Mucosa of rectum (tissue), 2 donors: ENCODE measurements at regions not wholly inside any gene's neighbourhood (a gene's known extent, or its start where the extent isn't known, plus 50 kb on each side); places are given as distances from the start of the nearest gene placed in this dataset.
"Not testable (repeated sequence)": the region's sequence is repeated elsewhere in the genome, so short reads cannot be mapped to it uniquely, and the experiment has no call there.

ENCODE experiments used
- H3K27ac ChIP-seq, 2 donors: one replicate each; pipeline ENCODE4 v1.7.0; 2013; ENCODE audit warnings: inconsistent platforms in 2 of 2, low read depth in 2 of 2, low read length in 2 of 2
- H3K27me3 ChIP-seq, 2 donors: one replicate each; pipeline ENCODE4 v1.7.0; 2013; ENCODE audit warnings: low read length in 2 of 2; ENCODE audit not compliant: control insufficient read depth in 2 of 2, insufficient read depth in 2 of 2
- H3K36me3 ChIP-seq, 2 donors: one replicate each; pipeline ENCODE4 v1.7.0; 2013; ENCODE audit warnings: low read length in 2 of 2; ENCODE audit not compliant: control insufficient read depth in 2 of 2, insufficient read depth in 2 of 2
- H3K4me1 ChIP-seq, 2 donors: one replicate each; pipeline ENCODE4 v1.7.0; 2013; ENCODE audit warnings: low read length in 2 of 2, mild to moderate bottlenecking in 1 of 2; ENCODE audit not compliant: control insufficient read depth in 2 of 2, insufficient read depth in 2 of 2
- H3K4me3 ChIP-seq, 2 donors: one replicate each; pipeline ENCODE4 v1.7.0; 2013; ENCODE audit warnings: low read length in 2 of 2
- H3K9ac ChIP-seq, 2 donors: one replicate each; pipeline ENCODE4 v1.7.0; 2013; ENCODE audit warnings: low read length in 2 of 2, low read depth in 1 of 2, mild to moderate bottlenecking in 1 of 2
- H3K9me3 ChIP-seq, 2 donors: one replicate each; pipeline ENCODE4 v1.7.0; 2013; ENCODE audit warnings: low read length in 2 of 2; ENCODE audit not compliant: control insufficient read depth in 2 of 2
- donor health status: healthy.
- donor health status: Normal muscosa, but diverticular disease.

DNA sequence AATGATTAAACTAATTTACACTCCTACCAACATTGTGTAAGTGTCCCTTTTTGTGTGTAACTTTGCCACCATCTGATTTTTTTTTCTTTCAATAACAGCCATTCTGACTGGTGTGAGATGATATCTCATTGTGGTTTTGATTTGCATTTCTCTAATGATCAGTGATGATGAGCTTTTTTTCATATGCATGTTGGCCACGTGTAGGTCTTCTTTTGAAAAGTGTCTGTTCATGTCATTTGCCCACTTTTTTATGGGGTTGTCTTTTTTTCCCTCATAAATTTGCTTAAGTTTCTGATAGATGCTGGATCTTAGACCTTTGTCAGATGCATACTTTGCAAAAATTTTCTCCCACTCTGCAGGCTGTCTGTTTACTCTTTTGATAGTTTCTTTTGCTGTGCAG is 102.5 kb upstream of the ZEB2 start:
- H3K27ac ChIP-seq, H3K9ac ChIP-seq, H3K9me3 ChIP-seq, H3K27me3 ChIP-seq, H3K36me3 ChIP-seq, H3K4me1 ChIP-seq, H3K4me3 ChIP-seq: not testable (repeated sequence)

DNA sequence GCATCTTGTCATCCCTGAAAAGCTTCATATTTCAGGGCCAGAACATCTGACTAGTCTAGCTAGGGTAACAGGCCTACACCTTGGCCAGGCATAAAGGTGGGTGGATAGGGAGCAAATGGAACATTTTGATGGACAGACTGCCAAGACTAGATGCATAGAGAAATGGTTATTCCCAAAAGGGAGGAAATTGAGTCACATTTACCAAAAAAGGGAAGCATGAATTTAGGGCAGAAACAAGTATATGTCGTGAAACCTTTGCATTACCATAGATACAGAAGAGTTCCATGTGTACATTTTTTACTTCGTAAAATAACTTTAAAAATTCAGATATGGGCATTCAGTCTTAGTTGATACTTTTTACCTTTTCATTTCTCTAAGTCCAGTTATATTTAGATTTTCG is 101.3 kb upstream of the ZEB2 start:
- H3K4me1 ChIP-seq, result no peaks in the 10 kb centered on the region
- H3K36me3 ChIP-seq, result no peaks in the 10 kb centered on the region
- no peaks in the 10 kb centered on the region for H3K27me3 ChIP-seq
- no peak overlapping the region for H3K9ac ChIP-seq
- no peaks in the 10 kb centered on the region for H3K9me3 ChIP-seq
- H3K4me3 ChIP-seq, result no peak overlapping the region
- no peak overlapping the region for H3K27ac ChIP-seq

DNA sequence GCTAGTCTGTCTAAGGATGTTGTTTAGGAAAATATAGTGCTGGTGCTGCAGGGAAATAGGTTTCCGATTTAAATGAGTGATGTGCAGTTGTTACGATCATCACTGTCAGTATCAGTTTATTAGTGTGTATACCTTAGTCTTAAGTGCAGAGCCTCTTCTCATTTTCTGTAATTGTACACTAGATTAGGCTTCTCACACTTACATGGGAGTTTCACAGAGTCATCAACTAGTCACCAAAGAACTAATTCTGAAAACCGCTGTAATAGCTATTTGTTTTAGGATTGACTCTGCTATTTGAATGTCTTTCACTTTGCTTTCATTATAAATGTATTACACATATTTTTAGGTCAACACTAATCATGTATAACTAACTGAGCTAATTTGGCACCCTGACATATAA is 99.8 kb upstream of the ZEB2 start:
- Histone ChIP-seq H3K36me3 (no peaks in the 10 kb centered on the region), H3K4me3 (no peak overlapping the region), H3K27me3 (no peaks in the 10 kb centered on the region), H3K27ac (no peak overlapping the region), H3K9me3 (no peaks in the 10 kb centered on the region), H3K9ac (no peak overlapping the region), H3K4me1 (no peaks in the 10 kb centered on the region)

DNA sequence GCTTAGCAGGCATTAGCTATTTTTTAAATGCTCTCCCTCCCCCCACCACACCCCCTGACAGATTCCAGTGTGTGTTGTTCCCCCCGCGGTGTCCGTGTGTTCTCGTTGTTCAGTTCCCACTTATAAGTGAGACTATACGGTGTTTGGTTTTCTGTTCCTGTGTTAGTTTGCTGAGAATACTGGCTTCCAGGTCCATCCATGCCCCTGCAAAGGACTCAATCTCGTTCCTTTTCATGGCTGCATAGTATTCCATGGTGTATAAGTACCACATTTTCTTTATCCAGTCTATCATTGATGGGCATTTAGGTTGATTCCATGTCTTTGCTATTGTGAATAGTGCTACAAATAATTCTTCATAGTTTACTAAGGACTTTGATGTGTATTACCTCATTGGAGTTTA is 97.3 kb upstream of the ZEB2 start:
- not testable (repeated sequence) for H3K36me3 ChIP-seq, H3K27ac ChIP-seq, H3K27me3 ChIP-seq

DNA sequence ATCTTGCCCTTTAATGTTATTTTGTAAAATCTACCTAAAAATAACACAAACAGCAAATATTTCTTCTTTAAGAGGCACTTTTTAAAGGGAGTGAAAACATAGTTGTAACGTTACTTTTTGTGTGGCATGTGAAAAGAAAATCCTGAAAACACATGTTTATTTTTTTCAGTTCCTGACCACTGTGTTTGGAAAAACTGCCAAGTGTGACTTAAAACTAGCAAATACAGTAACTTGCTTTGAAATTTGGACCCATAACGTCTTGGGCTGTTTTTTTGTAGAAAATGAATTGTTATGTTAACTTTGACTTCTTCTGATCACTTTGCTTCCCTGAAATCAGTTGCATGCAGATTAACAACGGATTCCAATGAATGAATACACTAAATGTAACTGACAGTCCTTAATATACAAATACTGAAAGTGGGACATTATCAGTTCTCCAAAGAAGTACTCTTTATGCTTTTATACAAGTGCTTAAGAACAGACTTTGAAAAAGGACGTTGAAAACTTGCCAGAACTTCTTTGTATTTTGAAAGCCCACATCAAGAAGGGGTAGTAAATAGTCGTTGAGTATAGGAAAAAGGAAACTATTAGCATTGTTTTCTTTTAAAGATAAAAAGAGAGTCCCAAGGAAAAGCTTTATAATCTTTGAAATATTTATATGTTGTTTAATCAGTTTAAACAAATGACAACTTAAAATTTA is 96.1 kb upstream of the ZEB2 start:
- Histone ChIP-seq H3K27ac (no peak overlapping the region), H3K4me1 (no peaks in the 10 kb centered on the region)

More for the DNA sequence above, 97.3 kb upstream of the ZEB2 start:
- not testable (repeated sequence) for H3K4me1 ChIP-seq, H3K9me3 ChIP-seq, H3K9ac ChIP-seq, H3K4me3 ChIP-seq

DNA sequence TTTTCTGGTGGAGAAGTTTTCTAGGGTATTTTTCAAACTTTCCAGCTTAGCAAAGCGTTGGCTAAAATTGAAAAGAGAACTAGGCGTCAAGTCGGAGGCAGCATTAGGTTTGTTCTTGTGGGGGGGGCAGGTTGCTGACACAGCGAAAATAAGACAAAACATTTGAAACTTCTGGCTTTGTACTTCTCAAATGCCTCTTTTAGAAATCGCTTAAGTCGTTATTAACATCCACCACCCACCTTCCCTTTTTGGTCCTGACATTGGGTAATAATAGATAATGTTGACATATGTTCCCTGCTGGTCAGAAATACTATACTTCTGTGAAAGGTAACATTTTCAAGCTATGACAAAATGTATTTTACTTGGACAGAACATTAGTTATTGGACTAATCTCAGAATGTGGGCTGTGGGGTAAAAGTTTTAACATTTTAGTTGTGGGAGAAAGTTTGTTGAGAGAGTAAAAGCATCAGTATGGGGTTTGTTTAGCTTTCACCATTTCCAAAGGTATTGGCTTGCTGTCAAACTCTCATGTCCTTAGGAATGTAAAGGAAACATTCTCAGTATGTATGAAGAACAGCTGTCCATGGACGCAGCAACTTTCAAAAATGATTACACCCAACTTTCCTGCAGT is 88.1 kb upstream of the ZEB2 start:
- Histone ChIP-seq H3K4me3 (no peak overlapping the region), H3K9me3 (no peaks in the 10 kb centered on the region), H3K9ac (no peak overlapping the region), H3K4me1 (peaks cover 0 to 3% of the 10 kb centered on the region in 2 donors), H3K27ac (no peak overlapping the region), H3K36me3 (no peaks in the 10 kb centered on the region), H3K27me3 (no peaks in the 10 kb centered on the region)

More for the DNA sequence above, 96.1 kb upstream of the ZEB2 start:
- Histone ChIP-seq H3K9ac (no peak overlapping the region), H3K4me3 (no peak overlapping the region), H3K27me3 (no peaks in the 10 kb centered on the region), H3K9me3 (no peaks in the 10 kb centered on the region), H3K36me3 (no peaks in the 10 kb centered on the region)

DNA sequence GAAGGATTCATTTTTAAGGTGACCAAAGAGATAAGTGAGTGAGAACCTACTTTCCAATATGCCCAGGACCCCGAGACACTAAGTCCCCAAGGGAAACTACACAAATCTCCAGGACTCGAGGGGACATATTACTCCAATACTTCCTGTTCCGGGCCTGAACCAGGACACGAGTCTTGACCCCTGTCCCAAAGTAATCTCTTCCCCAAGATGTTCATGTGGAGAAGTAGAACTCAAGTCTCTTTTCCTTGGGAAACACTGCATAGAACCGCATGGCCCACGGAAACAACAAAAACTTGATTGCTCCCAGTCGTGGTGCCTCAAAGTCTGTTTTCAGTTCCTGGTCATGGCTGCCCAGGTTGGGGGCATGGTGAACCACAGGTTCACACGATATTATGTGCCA is 87.2 kb upstream of the ZEB2 start:
- no peak overlapping the region for H3K4me3 ChIP-seq
- peaks cover 0 to 3% of the 10 kb centered on the region in 2 donors for H3K4me1 ChIP-seq
- H3K9me3 ChIP-seq, result no peaks in the 10 kb centered on the region
- H3K27me3 ChIP-seq, result no peaks in the 10 kb centered on the region
- H3K9ac ChIP-seq, result no peak overlapping the region
- peak overlapping the region; percentile 46 to 78 for H3K27ac ChIP-seq
- H3K36me3 ChIP-seq, result no peaks in the 10 kb centered on the region

DNA sequence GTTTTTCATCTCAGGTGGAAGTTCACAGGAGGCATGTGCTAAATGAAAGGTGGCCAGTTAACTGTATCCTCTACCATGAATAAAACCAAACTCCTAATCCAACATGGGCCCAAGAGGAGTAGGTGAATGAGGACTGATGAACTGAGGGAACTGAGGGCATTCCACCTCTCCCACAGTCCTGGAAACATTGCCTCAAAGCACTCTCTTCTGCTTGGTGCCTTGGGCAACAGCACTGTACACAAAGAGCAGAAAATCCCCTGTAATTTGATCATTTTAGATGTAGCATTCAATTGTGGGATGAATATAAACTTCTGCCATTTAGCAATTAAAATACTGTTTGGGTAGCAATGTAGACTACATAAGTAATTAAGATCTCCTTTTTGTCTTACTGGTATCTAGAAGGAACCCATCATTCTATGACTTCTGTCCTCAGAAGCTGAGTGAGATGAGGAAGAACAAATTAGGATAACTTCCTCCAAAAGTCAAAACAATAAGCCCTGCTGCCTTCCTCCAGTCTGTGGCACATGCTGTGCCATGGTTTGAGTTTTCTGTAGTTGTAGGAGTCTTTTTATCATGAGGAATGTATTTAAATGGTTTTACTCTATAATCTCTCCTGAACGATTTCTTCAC is 86.7 kb upstream of the ZEB2 start:
- no peaks in the 10 kb centered on the region for H3K36me3 ChIP-seq
- no peak overlapping the region for H3K9ac ChIP-seq
- no peak overlapping the region for H3K4me3 ChIP-seq
- peak overlapping the region; percentile 46 to 78 for H3K27ac ChIP-seq
- no peaks in the 10 kb centered on the region for H3K9me3 ChIP-seq
- peaks cover 0 to 3% of the 10 kb centered on the region in 2 donors for H3K4me1 ChIP-seq
- no peaks in the 10 kb centered on the region for H3K27me3 ChIP-seq

DNA sequence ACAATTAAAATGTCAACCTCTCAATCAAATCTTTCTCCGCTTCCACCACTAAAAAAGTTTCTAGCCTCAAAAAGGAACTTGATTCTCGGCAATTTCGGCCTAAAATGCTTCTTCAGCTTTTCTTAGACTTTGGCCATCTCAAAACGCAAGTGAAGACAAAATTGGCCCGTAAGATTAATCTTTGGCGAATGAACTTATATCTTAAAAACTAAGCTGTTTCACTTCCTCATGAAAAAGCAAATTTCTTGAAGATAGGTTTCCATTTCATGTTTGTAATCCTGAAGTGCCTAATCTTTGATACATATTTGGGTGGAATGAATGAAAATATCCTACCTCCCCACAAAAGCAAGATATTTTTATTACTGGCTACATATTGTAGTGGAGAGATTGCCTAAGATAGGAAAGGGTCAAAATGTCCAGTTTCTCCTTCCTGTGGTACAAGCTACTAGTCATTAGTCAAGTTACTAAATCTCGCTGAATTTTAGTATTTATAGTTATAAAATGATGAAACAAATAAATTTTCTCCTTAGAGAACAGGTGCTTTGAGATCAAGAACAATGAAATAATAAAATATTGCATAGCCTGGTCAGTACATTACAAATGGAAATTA is 85.4 kb upstream of the ZEB2 start:
- no peak overlapping the region for H3K4me3 ChIP-seq
- H3K9me3 ChIP-seq, result no peaks in the 10 kb centered on the region
- H3K9ac ChIP-seq, result no peak overlapping the region
- H3K27ac ChIP-seq, result peak overlapping the region in 1 of 2 donors; percentile 25
- H3K36me3 ChIP-seq, result no peaks in the 10 kb centered on the region
- H3K4me1 ChIP-seq, result peaks cover 0 to 3% of the 10 kb centered on the region in 2 donors
- H3K27me3 ChIP-seq, result no peaks in the 10 kb centered on the region

DNA sequence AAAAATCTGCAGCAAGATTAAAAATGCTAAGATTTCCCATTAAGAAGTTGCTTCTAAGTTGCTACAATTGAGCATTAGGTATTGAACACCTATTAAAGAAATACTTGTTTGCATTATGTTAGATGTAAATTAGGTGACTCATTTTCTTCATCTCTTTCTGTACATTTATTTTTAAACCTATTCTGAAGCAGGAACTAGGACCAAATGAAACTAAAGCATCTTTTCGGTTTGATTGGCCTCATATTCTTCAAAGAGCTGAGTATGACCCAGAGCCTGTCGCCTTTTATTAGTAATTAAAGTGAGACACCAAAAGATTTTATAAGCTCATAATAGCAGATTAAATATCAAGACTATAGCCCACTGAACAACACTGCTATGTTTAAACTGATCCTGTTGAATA is 83.4 kb upstream of the ZEB2 start:
- Histone ChIP-seq H3K4me3 (no peak overlapping the region), H3K27me3 (no peaks in the 10 kb centered on the region), H3K4me1 (no peaks in the 10 kb centered on the region), H3K9ac (no peak overlapping the region), H3K27ac (no peak overlapping the region), H3K36me3 (no peaks in the 10 kb centered on the region), H3K9me3 (no peaks in the 10 kb centered on the region)
